ENCODE measurements at regions not wholly inside any gene's neighbourhood (a gene's known extent, or its start where the extent isn't known, plus 50 kb on each side); places are given as distances from the start of the nearest gene placed in this dataset.

DNA sequence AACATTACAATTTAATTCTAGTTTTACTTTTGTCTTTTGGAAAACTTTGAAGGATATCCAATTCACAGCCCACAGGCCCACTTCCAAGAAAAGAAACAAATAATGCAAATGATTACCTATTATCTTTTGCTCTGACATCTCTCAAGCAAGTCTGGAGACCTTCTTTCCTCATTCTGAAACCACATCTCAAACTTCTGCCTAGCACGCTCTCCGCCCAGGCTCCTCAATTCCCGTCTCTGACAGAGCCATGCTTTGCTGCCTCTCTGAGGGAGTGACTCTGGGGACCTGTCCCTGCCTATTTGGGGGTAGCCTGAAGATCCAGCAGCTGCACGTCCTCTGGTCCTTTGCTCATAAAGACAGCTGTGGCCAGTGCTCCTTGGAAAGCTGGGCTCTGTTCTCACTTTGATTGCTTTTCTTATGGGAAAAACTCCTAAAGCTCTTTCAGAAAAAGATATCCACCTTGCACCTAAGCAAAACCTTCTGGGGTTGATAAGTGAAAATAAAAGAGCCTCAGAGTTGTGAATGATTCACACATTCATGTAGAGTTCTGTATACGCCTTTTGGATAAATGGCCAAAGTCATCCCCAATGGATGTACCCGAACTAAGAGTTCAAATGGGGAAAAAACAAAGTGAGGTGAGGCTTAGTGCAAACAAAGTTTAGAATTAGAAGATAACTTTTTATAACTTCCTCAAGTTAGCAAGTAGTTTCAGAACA is 72.4 kb upstream of the TNIP3 start:
- no peak for TF ChIP-seq GATA2 (IDR thresholded peaks at IDR 0.05; ENCODE audit: low read depth, low read length)
- TF ChIP-seq GATA3 (IDR thresholded peaks at IDR 0.05; ENCODE audit: low read depth, low read length) = no peak

Data from SH-SY5Y (cell line).